HG03442 (cell line): ENCODE measurements at regions not wholly inside any gene's neighbourhood (a gene's known extent, or its start where the extent isn't known, plus 50 kb on each side); places are given as distances from the start of the nearest gene placed in this dataset.

Experiments
- ATAC-seq: cut with Tn5 transposase; IDR thresholded peaks from one replicate; pipeline ENCODE4 v1.9.1; 2021; ENCODE audit warnings: mild to moderate bottlenecking, moderate library complexity; ENCODE audit not compliant: unreplicated experiment

DNA sequence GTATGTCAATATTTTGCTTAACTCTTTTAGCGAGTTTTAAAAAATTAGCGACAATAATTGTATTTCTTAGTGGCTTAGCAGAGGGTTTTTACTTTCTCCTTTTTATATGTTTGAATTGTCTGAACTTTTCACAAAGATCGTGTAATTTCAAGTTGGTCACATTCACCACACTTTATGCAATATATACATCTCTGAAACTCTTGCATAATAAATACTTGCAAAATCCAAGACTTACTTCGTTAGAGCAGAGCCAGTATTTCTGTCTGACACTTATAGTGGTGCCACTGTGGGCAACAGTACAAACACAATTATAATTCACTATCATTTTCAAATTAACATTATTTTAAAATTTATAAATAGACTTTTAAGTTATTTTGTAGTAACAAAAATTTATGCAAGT is 62.0 kb downstream of the SUCNR1 start:
- no peak for ATAC-seq

GRCh38 chr3:151940481-151940880 is 67.0 kb downstream of the SUCNR1 start:
- no peak for ATAC-seq

DNA sequence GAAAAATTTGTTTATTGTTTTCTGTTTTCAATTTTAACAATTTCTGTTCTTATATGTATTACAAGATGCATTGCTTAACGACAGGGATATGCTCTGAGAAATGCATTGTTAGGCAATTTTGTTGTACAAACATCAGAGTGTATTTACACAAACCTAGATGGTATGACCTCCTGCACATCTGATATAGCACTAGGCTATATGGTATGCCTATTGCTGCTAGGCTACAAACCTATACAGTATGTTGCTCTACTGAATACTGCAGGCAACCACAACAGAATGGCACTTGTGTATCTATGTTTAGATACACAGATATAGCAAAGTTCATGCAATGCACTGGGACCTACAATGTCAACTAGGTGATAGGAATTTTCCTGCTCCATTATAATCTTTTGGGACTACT is 70.1 kb downstream of the SUCNR1 start:
- no peak for ATAC-seq

DNA sequence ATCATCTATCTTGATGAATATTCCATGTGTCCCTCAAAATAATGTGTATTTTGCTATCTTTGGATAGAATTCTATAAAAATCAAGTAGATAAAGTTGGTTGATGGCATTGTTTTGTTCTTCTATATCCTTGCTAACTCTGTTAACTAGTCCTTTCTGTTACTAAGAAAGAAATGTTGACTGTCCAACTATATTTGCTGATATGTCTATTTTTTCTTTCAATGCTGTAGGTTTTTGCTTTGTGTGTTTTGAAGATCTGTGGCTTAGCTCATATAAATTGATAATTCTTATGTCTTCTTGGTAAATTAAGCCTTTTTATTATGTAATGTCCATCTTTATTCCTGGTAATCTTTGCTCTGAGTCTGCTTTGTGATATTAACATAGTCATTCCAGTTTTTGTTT is 70.9 kb downstream of the SUCNR1 start:
- ATAC-seq, result no peak

DNA sequence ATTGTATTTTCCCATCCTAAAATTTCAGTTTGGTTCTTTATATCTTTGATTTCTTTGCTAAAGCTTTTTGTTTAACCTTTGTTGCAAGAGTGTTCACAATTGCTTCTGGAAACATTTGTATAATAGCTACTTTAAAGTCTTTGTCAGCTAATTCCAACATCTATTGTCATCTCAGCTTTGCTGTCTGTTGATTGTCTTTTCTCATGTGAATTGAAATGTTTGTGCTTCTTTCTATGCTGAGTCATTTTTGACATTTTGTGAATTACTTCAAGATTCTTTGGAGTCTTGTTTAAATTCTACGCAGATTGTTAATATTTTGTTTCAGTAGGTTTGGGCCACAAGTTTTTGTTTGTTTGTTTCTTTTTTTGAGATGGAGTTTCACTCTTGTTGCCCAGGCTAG is 73.2 kb downstream of the SUCNR1 start:
- ATAC-seq, result no peak

DNA sequence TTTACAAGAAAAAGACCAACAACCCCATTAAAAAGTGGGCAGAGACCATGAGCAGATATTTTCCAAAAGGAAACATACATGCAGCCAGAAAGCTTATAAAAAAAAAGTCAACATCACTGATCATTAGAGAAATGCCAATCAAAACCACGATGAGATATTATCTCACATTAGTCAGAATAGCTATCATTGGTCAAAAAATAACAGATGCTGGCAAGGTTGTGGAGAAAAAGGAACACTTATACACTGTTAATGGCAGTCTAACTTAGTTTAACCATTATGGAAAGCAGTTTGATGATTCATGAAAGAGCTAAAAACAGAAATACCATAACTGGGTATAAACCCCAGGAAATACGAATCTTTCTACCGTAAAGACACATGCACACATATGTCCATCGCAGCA is 76.3 kb downstream of the SUCNR1 start:
- ATAC-seq, result no peak

DNA sequence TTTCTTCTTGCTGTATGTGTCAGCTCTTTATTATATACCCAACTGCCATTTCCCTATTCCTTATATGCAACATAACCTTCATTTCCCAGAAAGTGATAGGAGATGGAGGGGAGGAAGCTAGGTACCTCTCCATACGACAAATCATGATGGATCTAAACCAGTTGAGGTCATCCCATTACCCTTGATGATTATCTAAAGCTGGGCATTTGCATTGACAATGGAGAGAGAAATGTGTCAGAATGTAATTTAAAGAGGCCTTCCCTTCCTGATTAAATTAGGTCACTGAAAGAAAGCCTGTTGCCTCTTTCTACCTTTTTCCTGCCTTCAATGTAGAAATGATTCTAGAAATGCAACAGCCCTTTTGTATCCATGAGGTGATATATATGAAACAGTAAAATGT is 81.9 kb downstream of the SUCNR1 start:
- ATAC-seq, result no peak

DNA sequence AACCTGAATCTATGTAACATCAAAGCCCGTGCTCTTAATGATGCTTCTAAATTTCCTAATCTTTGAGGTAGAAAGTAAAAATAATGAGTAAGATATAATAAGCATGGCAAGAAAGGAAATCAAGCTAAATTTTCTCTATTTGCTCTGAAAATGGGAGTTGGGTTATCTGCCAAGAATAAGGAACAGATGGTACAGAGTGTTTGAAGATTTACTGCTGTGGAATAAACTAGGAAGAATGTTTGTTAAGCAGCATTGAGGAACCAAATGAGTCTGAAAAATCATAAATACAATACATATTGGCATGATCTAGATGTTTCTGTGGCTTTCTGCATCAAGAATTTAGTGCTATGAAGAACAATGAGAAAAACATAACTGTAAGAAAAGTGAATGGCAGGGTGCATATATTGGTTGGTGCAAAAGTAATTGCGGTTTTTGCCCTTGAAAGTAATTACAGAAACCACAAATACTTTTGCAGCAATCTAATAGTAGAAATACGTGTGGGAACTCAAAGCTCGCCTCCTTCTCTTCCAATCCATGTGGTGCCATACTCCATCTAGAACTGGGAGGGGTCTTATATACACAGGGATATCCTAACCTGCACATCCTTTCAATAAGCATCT is 87.6 kb downstream of the SUCNR1 start:
- no peak for ATAC-seq

DNA sequence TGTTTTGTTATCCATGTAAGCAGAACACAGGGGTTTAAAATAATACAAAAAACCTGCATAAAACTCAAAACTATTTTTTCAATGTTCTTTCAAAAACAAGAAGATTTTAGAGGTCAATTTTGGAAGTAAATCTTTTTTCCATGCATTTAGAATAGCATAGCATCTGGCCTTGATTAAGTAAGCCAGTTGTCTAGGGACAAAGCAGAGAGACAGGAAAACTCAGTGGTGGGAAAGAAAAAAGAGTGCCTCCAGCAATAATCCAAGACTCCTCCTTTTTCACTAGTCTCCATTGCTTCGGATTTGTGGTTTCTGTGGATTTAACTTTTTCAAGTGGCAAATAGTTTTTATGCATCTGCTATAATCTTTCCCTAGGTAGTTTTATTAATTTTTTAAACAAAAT is 88.9 kb downstream of the SUCNR1 start:
- ATAC-seq, result no peak

- ATAC-seq, result no peak
Measured at GRCh38 chr3:151962912-151963311, 89.5 kb downstream of the SUCNR1 start.

DNA sequence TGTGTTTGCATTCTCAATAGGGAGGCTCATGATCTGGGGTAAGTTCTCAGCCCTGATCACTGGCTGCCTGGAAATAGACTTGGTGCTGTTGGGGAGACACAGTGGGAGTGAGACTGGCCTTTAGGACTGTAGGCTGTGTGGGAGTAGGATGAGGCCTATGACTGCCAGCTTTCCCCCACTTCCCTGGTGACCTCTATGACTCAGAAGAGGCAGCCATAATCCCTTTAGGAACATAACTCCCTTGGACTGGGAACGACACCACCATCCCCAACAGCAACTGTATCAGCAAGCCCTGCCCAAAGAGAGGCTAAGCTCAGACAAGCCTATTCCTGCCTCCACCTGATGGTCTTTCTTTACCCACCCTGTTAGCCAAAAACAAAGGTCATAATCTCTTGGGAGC is 91.3 kb downstream of the SUCNR1 start:
- no peak for ATAC-seq

DNA sequence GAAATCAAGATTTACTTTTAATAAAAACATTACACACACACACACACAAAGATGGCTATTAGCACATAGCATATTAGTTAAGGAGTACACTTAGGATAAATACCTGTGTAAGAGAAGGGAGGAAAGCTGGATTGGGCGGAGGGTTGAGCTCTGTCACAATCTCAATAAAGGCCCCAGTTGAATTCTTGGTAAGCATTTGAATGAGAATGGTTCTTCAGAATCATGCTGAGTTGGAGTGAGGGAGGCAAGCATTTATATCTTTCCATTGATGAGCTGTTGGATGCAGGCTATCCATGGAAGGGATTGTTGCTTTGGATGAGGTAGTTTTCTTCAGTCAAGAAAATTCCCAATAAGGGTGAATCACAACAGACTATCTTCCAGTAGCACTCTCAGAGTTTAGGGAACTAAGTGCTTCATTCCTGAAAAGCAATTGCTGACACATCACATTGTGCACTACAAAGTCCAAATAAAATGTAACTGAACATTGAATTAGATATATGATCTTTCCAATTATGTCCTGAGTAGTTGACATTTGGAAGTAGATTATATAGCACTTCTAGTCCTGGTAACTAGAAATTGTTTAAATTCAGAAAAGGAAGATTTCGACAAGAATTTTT is 95.7 kb downstream of the SUCNR1 start:
- no peak for ATAC-seq

GRCh38 chr3:151971814-151972579 is 98.6 kb downstream of the SUCNR1 start:
- no peak for ATAC-seq

- ATAC-seq, result no peak
Measured at GRCh38 chr3:151974067-151974466, 100.6 kb downstream of the SUCNR1 start.

GRCh38 chr3:151976211-151977050 is 103.0 kb downstream of the SUCNR1 start:
- ATAC-seq, result no peak

GRCh38 chr3:151979906-151980305 is 106.5 kb downstream of the SUCNR1 start:
- no peak for ATAC-seq

DNA sequence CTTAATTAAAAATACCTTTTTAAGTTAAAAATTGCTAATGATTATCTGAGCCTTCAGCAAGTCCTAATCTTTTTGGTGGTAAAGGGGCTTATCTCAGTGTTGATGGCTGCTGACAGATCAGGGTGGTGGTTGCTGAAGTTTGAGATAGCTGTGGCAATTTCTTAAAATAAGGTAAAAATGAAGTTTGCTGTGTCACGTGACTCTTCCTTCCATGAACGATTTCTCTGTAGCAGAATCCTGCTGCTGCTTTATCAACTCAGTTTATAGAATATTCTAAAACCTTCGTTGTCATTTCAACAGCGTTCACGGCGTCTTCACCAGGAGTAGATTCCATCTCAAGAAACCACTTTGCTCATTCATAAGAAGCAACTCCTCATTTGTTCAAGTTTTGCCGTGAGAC is 110.1 kb downstream of the SUCNR1 start:
- no peak for ATAC-seq

DNA sequence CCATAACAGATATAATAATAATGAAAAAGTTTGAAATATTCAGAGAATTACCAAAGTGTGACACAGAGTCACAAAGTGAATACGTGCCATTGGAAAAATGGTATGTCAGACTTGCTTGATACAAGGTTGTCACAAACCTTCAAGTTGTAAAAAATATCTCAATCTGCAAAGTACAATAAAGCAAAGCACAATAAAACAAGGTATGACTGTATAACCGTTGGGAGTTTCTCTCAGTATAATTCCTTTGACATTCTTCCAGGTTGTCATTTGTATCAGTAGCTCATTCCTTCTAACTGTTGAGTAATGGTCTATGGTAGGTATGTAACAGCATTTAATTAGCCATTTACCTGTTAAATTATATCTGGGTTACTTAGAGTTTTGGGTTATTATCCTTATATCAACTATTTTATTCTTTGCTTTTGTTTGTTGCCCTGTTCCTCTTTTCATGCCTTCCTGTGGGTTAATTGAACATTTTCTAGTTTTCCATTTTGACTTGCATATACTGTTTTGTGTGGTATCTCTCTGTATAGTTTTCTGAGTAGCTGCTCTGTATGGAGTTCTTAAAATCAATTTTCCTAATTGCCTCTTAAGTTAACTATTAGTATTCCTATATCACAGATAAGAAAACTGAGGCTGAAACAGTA is 112.5 kb downstream of the SUCNR1 start:
- no peak for ATAC-seq

GRCh38 chr3:151987893-151988292 is 114.5 kb downstream of the SUCNR1 start:
- no peak for ATAC-seq

DNA sequence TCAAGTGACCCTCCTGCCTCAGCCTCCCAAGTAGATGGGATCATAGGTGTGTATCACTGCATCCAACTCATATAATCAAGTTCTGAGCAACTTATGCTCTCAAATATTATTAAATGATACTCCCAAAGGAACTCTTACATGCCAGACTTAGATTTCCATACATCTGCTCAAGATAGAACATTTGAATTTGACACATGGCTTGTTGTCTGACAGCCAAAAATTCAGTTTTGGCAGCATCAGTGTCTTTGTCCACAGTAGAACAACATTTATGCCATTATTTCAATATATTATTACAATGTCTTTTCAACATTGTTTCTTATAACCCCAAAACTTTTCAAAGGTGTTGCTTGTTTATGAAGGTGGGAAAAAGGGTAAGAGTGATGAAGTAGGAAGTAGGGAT is 116.2 kb downstream of the SUCNR1 start:
- no peak for ATAC-seq
